ENCODE measurements at regions not wholly inside any gene's neighbourhood (a gene's known extent, or its start where the extent isn't known, plus 50 kb on each side); places are given as distances from the start of the nearest gene placed in this dataset.

DNA sequence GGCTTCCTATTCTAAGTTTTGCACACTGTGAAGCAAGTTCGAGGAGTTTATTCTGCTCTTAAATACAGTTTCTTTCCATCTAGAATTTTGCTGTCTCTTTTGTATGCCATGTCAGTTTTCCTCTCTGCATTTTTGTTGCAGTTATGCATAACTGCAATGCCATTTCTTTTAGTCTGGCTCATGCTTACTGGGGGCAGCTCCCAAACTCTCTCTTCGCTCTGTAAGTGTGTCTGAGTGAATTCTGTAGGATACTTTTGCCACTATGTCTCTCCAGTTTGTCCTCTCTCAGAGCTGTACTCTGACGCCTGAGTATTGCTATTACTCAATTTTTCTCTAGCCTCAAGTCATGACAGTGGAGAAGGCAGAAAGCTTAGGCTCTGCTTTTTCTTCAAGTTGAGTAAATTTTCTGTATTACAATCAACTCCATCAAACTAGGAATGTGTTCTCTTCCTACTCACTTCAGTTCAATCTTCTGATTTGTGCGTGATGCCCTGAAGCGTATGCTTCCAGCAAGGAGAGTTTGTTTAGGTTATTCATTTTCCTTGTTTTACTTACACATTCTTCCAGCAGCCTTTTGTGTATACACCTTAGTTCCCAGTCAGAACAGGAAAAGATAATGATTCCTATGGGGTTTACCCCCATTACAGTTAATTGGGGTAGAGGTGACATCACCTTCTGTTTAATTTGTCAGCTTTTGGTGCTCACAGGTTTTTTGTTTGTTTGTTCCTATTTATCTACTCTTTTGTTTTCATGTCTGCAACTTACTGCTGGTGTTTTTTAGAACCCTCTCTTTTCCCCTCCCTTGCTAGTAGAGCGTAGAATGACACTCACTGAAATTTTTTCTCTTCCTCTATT, 430.9 kb downstream of the BCKDHB start:
- TF ChIP-seq, protein P1, sequence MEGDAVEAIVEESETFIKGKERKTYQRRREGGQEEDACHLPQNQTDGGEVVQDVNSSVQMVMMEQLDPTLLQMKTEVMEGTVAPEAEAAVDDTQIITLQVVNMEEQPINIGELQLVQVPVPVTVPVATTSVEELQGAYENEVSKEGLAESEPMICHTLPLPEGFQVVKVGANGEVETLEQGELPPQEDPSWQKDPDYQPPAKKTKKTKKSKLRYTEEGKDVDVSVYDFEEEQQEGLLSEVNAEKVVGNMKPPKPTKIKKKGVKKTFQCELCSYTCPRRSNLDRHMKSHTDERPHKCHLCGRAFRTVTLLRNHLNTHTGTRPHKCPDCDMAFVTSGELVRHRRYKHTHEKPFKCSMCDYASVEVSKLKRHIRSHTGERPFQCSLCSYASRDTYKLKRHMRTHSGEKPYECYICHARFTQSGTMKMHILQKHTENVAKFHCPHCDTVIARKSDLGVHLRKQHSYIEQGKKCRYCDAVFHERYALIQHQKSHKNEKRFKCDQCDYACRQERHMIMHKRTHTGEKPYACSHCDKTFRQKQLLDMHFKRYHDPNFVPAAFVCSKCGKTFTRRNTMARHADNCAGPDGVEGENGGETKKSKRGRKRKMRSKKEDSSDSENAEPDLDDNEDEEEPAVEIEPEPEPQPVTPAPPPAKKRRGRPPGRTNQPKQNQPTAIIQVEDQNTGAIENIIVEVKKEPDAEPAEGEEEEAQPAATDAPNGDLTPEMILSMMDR (IDR thresholded peaks at IDR 0.05; ENCODE audit: extremely low read depth, insufficient read depth, missing control alignments) = no peak
- DNase-seq (ENCODE audit: low spot score) = no peak
- in situ Hi-C loops (cut with MboI; ENCODE audit: low pct_unique_long_range_greater_than_20kb, low sequenced_read_pairs, unreplicated experiment) = no loop called here

DNA sequence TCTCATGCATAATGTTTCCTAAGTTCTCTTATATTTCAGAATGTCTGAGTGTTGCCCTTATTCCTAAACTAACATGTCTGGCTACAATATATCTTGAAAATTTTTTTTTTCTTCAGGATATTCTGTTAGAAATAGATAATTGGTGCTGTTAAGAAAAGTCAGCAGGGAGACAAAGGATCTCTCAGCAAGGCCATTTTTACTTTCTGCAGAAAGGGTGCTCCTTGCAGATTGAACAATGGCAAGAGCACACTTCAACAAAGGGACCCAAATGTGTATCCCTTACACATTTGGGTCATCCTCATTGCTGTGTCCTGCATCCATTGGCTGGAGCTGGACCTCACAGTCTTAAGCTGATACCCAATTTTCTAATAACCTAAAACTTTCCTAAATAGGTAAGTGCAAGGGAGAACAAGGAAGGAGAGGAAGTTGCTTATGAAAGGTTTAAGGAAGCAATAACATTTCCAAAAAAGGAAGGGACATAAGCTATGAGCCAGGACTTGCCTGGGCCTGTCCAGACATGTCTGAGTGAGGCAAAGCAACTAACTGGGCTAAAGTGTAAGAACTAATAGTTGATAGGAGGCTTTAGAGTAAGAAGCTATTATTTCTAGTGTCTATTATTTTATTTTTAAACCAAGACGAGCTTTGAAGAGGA, 429.6 kb downstream of the BCKDHB start:
- DNase-seq (ENCODE audit: low spot score) = no peak

DNA sequence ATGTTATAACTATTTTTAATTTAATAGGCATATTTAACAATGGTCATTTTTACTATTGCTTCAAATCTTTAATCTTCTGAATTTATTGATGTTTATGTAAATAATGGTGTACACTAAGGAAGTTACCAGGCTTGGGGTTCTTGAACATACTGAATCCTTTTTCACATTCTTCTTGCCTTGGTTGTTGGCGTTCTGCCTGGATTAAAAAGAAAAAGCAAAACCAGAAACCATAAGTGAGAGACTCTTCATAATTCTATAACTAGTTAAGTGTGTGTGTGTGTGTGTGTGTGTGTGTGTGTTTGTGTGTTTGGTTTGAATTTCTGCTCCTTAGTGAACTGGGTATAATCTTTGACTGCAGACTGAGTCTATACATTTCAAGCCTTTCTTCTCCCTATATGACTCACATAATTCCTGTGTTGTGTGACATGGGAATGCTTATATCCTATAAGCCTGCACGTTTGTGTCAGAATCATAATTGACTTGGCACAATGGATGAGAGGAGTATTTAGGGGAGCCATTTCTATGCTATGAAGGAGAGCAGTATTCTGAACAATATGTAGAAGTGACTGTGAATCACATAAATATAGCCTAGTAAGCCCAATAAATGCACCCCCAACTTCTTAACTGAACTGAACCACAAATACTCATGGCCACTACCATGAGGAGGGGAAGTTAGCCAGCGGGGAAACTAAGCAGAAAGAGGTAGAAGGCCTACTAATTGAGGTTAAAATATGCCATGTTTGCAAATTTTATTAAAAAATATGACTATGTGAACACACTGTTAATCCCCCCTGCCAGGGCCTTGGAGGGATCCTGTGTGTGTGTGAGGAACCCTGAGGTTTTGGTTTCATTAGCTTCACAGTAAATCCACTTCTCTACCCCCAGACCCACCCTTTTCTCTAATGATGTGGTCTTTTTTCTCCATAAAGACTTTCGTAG, 425.5 kb downstream of the BCKDHB start:
- TF ChIP-seq, protein P1 (IDR thresholded peaks at IDR 0.05; ENCODE audit: extremely low read depth, insufficient read depth, missing control alignments) = no peak
- DNase-seq (ENCODE audit: low spot score) = no peak
- in situ Hi-C loops (cut with MboI; ENCODE audit: low pct_unique_long_range_greater_than_20kb, low sequenced_read_pairs, unreplicated experiment) = no loop called here

More for the DNA sequence above, 429.6 kb downstream of the BCKDHB start:
- TF ChIP-seq, protein P1 (IDR thresholded peaks at IDR 0.05; ENCODE audit: extremely low read depth, insufficient read depth, missing control alignments) = no peak
- in situ Hi-C loops (cut with MboI; ENCODE audit: low pct_unique_long_range_greater_than_20kb, low sequenced_read_pairs, unreplicated experiment) = no loop called here

DNA sequence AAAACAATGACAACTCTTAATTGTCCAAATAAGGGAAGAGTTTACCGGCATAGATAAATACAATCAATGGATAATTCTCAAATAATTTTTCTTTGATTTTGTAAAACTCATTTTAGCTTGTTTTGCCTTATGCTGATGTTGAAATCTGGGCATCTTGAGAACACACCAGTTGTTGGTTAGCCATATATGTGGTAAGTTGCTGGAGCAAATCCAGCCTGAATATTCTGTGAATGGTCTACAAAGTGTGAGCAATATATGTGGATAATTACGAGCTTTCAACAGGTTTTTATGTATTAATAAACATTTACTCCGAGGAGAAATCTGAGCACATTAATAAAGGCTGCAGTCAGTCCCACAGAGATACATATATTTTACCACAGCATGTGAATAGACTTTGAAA, 423.6 kb downstream of the BCKDHB start:
- in situ Hi-C loops (cut with MboI; ENCODE audit: low pct_unique_long_range_greater_than_20kb, low sequenced_read_pairs, unreplicated experiment) = no loop called here
- DNase-seq (ENCODE audit: low spot score) = no peak
- TF ChIP-seq, protein P1 (IDR thresholded peaks at IDR 0.05; ENCODE audit: extremely low read depth, insufficient read depth, missing control alignments) = no peak

DNA sequence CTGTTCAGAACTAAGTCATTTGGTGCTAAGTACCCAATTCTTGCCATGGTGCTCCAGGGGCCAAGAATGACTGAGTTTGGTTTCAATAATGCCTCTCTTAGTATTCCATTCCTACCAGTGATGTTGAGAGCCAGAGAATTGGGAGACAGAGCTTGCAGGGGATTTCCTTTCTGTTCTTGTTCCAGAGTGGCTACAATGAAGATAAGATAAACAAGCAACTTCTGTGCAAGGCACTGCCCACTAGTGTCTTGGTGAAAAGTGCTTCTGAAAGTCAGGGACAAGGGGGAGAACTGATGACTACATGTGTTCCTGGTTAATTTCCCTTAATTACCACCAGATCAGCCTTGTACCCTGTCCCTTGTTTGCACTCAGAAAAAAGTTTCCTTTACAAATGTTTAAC, 421.6 kb downstream of the BCKDHB start:
- in situ Hi-C loops (cut with MboI; ENCODE audit: low pct_unique_long_range_greater_than_20kb, low sequenced_read_pairs, unreplicated experiment) = no loop called here
- TF ChIP-seq, protein P1 (IDR thresholded peaks at IDR 0.05; ENCODE audit: extremely low read depth, insufficient read depth, missing control alignments) = no peak
- no peak for DNase-seq (ENCODE audit: low spot score)

DNA sequence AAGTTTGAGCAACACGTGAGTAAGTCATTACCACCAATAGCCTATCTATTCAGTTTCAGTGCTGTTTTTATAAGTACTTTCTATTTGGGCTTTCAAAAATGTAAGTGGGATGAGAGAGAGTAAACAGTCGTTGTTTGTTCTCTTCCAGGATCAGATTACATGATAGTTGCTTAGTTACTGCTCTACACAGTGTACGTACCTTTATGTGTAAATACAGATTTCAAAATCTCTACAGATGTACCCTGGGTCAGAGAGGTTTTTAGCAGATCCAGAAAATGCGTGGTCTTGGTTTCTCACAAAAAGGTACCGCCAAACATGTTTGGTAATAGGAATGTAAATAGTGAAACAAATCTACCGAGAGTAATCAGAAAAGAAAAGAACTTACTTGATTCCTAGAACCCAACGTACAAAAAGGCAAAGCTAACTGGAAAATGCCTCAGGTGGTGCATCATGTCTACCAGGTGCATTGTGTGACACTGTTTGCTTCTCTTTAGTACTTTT, 421.1 kb downstream of the BCKDHB start:
- in situ Hi-C loops (cut with MboI; ENCODE audit: low pct_unique_long_range_greater_than_20kb, low sequenced_read_pairs, unreplicated experiment) = no loop called here
- DNase-seq (ENCODE audit: low spot score) = no peak
- TF ChIP-seq, protein P1 (IDR thresholded peaks at IDR 0.05; ENCODE audit: extremely low read depth, insufficient read depth, missing control alignments) = no peak

Measured in GM13977 (cell line).